B cell (primary cell): ENCODE measurements at regions not wholly inside any gene's neighbourhood (a gene's known extent, or its start where the extent isn't known, plus 50 kb on each side); places are given as distances from the start of the nearest gene placed in this dataset.

Source experiments
- ATAC-seq: fragments of 200-7000 bp; cut with Tn5 transposase; one replicate; pipeline ENCODE4 v1.10.0; 2021; ENCODE audit warnings: low read depth, mild to moderate bottlenecking, moderate number of reproducible peaks, moderate library complexity
- CTCF ChIA-PET: fragments of 350-600 bp; sonication (Branson Sonifier 250); formaldehyde crosslinking; loops from one replicate; lab custom pipeline; 2021; ENCODE audit warnings: antibody characterized with exemption, inconsistent platforms; lab: Charles Lee
- POLR2A ChIA-PET: fragments of 350-600 bp; sonication (Branson Sonifier 250); formaldehyde crosslinking; loops from one replicate; lab custom pipeline; 2021; ENCODE audit warnings: antibody characterized with exemption; lab: Charles Lee
- DNase-seq: peaks from one replicate; pipeline ENCODE4 v3.0.0; 2013
- H2AFZ ChIP-seq: 2 replicates; pipeline ENCODE4 v1.6.1; 2012; ENCODE audit warnings: mild to moderate bottlenecking, low read depth, low read length; ENCODE audit not compliant: insufficient read depth, poor library complexity, severe bottlenecking
- H3K27ac ChIP-seq, 2 donors: 1 replicate in 1 of 2; 2 replicates in 1 of 2; pipeline ENCODE4 v1.5.1; 2012 to 2013; ENCODE audit warnings: low read length in 2 of 2, mild to moderate bottlenecking in 2 of 2, moderate library complexity in 1 of 2
- H3K27me3 ChIP-seq, 4 experiments: fragments of 200-600 bp in 1 of 4; sonication (generic) in 1 of 4; replicated peaks in 1 of 4; 1 replicate in 2 of 4; 2 replicates in 2 of 4; pipeline versions ENCODE4 v1.6.1 to v1.7.0; 2013 to 2016; ENCODE audit warnings: low read length in 3 of 4, mild to moderate bottlenecking in 2 of 4, mixed read lengths in 1 of 4, moderate library complexity in 1 of 4; ENCODE audit not compliant: insufficient read depth in 4 of 4, control insufficient read depth in 3 of 4; ENCODE audit errors: control extremely low read depth in 1 of 4
- H3K36me3 ChIP-seq, 2 experiments: replicated peaks in 1 of 2; 1 replicate in 1 of 2; 2 replicates in 1 of 2; pipeline versions ENCODE4 v1.6.1 to v1.7.1; 2013; ENCODE audit warnings: low read length in 1 of 2; ENCODE audit not compliant: insufficient read depth in 2 of 2, control insufficient read depth in 1 of 2; ENCODE audit errors: control extremely low read depth in 1 of 2, extremely low read depth in 1 of 2
- H3K4me1 ChIP-seq, 2 donors: fragments of 200-600 bp in 1 of 2; sonication (generic) in 1 of 2; 1 replicate in 1 of 2; 2 replicates in 1 of 2; pipeline versions ENCODE4 v1.5.1 to v1.6.1; 2013 to 2017; ENCODE audit warnings: low read length in 2 of 2; ENCODE audit not compliant: control insufficient read depth in 2 of 2, insufficient read depth in 2 of 2
- H3K4me2 ChIP-seq: replicated peaks from 2 replicates; pipeline ENCODE3; 2012; ENCODE audit warnings: mild to moderate bottlenecking, low read depth, low read length; ENCODE audit not compliant: poor library complexity, severe bottlenecking
- H3K4me3 ChIP-seq, 5 experiments: fragments of 200-600 bp in 1 of 5; sonication (generic) in 1 of 5; 1 replicate in 3 of 5; 2 replicates in 2 of 5; pipeline versions ENCODE4 v1.5.1 to v1.7.0; 2011 to 2016; ENCODE audit warnings: low read length in 4 of 5, mild to moderate bottlenecking in 4 of 5, low read depth in 2 of 5, control low read depth in 1 of 5, moderate library complexity in 1 of 5; ENCODE audit not compliant: insufficient read depth in 1 of 5; ENCODE audit errors: control extremely low read depth in 1 of 5, extremely low read depth in 1 of 5
- H3K79me2 ChIP-seq: fragments of 200-600 bp; sonication (generic); one replicate; pipeline ENCODE4 v1.6.0; 2016; ENCODE audit warnings: low read length; ENCODE audit not compliant: control insufficient read depth, insufficient read depth
- H3K9ac ChIP-seq: fragments of 200-600 bp; sonication (generic); 2 replicates; pipeline ENCODE4 v1.6.1; 2017; ENCODE audit warnings: mild to moderate bottlenecking, low read length, moderate library complexity
- H3K9me3 ChIP-seq, 3 donors: one replicate each; pipeline versions ENCODE4 v1.6.1 to v1.7.1; 2013; ENCODE audit warnings: low read length in 2 of 3; ENCODE audit not compliant: control insufficient read depth in 2 of 3, insufficient read depth in 1 of 3; ENCODE audit errors: control extremely low read depth in 1 of 3
- H4K20me1 ChIP-seq: 2 replicates; pipeline ENCODE4 v1.6.0; 2012; ENCODE audit warnings: mild to moderate bottlenecking, low read length; ENCODE audit not compliant: insufficient read depth, control insufficient read depth, poor library complexity, severe bottlenecking
- H3K27ac Mint-ChIP-seq: one replicate; pipeline ENCODE4 v1.8.0; 2021; ENCODE audit warnings: mixed read lengths
- H3K27me3 Mint-ChIP-seq: one replicate; pipeline ENCODE4 v1.8.0; 2021; ENCODE audit warnings: mixed read lengths
- H3K4me1 Mint-ChIP-seq: one replicate; pipeline ENCODE4 v1.8.0; 2021; ENCODE audit warnings: mixed read lengths
- H3K4me3 Mint-ChIP-seq: one replicate; pipeline ENCODE4 v1.8.0; 2021; ENCODE audit warnings: mixed read lengths
- H3K9me3 Mint-ChIP-seq: one replicate; pipeline ENCODE4 v1.8.0; 2022; ENCODE audit warnings: mixed read lengths; ENCODE audit not compliant: insufficient read depth
- CTCF ChIP-seq: fragments of 200-600 bp; IDR thresholded peaks from one replicate; pipeline ENCODE4 v1.8.0; 2022; ENCODE audit warnings: antibody characterized with exemption, mild to moderate bottlenecking
- EZH2 ChIP-seq: IDR thresholded peaks from 2 replicates; pipeline ENCODE4 v1.6.1; 2012; ENCODE audit warnings: borderline replicate concordance, low read depth, mild to moderate bottlenecking, moderate library complexity, low read length; ENCODE audit not compliant: insufficient read depth, poor library complexity, severe bottlenecking
- WGBS: methylation state at CpG from one replicate; pipeline ENCODE4 v1.1.5; 2013; ENCODE audit warnings: missing lambda C conversion rate; ENCODE audit not compliant: insufficient coverage; 5-methylcytosine and 5-hydroxymethylcytosine counted together
- intact Hi-C: fragments of 100-400 bp; cut with micrococcal nuclease; formaldehyde crosslinking; loops from one replicate; pipeline ENCODE4 v1.10.0; 2022

- H3K27me3 Mint-ChIP-seq = peaks cover 14% of the 10 kb centered on the region
- Histone ChIP-seq H3K4me3 (no peak overlapping the region), H3K27ac (no peak overlapping the region), H4K20me1 (no peaks in the 10 kb centered on the region), H3K36me3 (no peaks in the 10 kb centered on the region), H2AFZ (no peak overlapping the region), H3K79me2 (no peaks in the 10 kb centered on the region), H3K4me1 (no peaks in the 10 kb centered on the region), H3K9me3 (peaks cover 0 to 5% (median 4%) of the 10 kb centered on the region in 3 donors), H3K4me2 (no peak overlapping the region), H3K9ac (no peak overlapping the region), H3K27me3 (no peaks in the 10 kb centered on the region)
- TF ChIP-seq CTCF (no peak), EZH2 (no peak)
- ATAC-seq = no peak
- ChIA-PET CTCF (interaction anchor here (2.0 kb wide), 1 partner anchor 80 kb away, joined by 4 read pairs; no protein-coding TSS in a partner anchor), POLR2A (no interaction called here)
- no peak for DNase-seq
- WGBS = 94% methylated on average over 4 of the region's 5 CpGs
- intact Hi-C loops = no loop called here
- peaks cover 2% of the 10 kb centered on the region for H3K9me3 Mint-ChIP-seq
- H3K4me1 Mint-ChIP-seq = peaks cover 2% of the 10 kb centered on the region
- no peak overlapping the region for H3K27ac Mint-ChIP-seq
- no peak overlapping the region for H3K4me3 Mint-ChIP-seq
These were observed 106.3 kb upstream of the ARID2 start for GRCh38 chr12:45623221-45623620.

- Histone ChIP-seq H3K27me3 (no peaks in the 10 kb centered on the region), H3K27ac (no peak overlapping the region), H3K4me3 (no peak overlapping the region), H3K4me1 (no peaks in the 10 kb centered on the region), H3K36me3 (no peaks in the 10 kb centered on the region), H3K9ac (no peak overlapping the region), H4K20me1 (no peaks in the 10 kb centered on the region), H3K9me3 (peaks cover 0 to 5% (median 2%) of the 10 kb centered on the region in 3 donors), H2AFZ (no peak overlapping the region), H3K79me2 (no peaks in the 10 kb centered on the region), H3K4me2 (no peak overlapping the region)
- ATAC-seq = no peak
- WGBS = 89% methylated on average over 1 of the region's 2 CpGs
- intact Hi-C loops = no loop called here
- no peak for DNase-seq
- TF ChIP-seq EZH2 = no peak
- TF ChIP-seq CTCF = no peak
- POLR2A ChIA-PET = no interaction called here
- no peaks in the 10 kb centered on the region for H3K4me1 Mint-ChIP-seq
- CTCF ChIA-PET = interaction anchor here (2.0 kb wide), 1 partner anchor 80 kb away, joined by 4 read pairs; no protein-coding TSS in a partner anchor
- no peak overlapping the region for H3K4me3 Mint-ChIP-seq
- H3K27me3 Mint-ChIP-seq = peaks cover 18% of the 10 kb centered on the region
- peaks cover 2% of the 10 kb centered on the region for H3K9me3 Mint-ChIP-seq
- H3K27ac Mint-ChIP-seq = no peak overlapping the region
These were observed 105.6 kb upstream of the ARID2 start for GRCh38 chr12:45623940-45624339.
